Endothelial cell of umbilical vein (primary cell): ENCODE measurements at regions not wholly inside any gene's neighbourhood (a gene's known extent, or its start where the extent isn't known, plus 50 kb on each side); places are given as distances from the start of the nearest gene placed in this dataset.

Source experiments
- CTCF ChIP-seq, 2 donors: IDR thresholded peaks; 1 replicate in 1 of 2; 2 replicates in 1 of 2; pipeline ENCODE4 v1.5.1; 2011; ENCODE audit warnings: low read length in 2 of 2, mild to moderate bottlenecking in 2 of 2, moderate library complexity in 2 of 2, control low read depth in 1 of 2, inconsistent platforms in 1 of 2, low read depth in 1 of 2; ENCODE audit not compliant: insufficient read depth in 1 of 2; ENCODE audit errors: extremely low read depth in 1 of 2
- EZH2 ChIP-seq: IDR thresholded peaks from 2 replicates; pipeline ENCODE4 v1.6.1; 2012; ENCODE audit warnings: borderline replicate concordance, low read depth, mild to moderate bottlenecking, moderate library complexity, low read length, inconsistent platforms; ENCODE audit not compliant: severe bottlenecking
- FOS ChIP-seq: IDR thresholded peaks from 2 replicates; pipeline ENCODE4 v1.6.1; 2011; ENCODE audit warnings: mild to moderate bottlenecking, low read length, moderate library complexity, borderline replicate concordance; ENCODE audit not compliant: insufficient read depth
- GATA2 ChIP-seq: IDR thresholded peaks from 2 replicates; pipeline ENCODE4 v1.7.0; 2011; ENCODE audit warnings: low read depth, mild to moderate bottlenecking, moderate library complexity, mixed read lengths, low read length; ENCODE audit not compliant: insufficient read length, insufficient read depth
- JUN ChIP-seq: IDR thresholded peaks from 2 replicates; pipeline ENCODE4 v1.6.1; 2011; ENCODE audit warnings: borderline replicate concordance, low read depth; ENCODE audit not compliant: insufficient read length, insufficient read depth
- MYC ChIP-seq: IDR thresholded peaks from one replicate; pipeline ENCODE4 v1.6.1; 2011; ENCODE audit warnings: mild to moderate bottlenecking, low read depth, low read length
- POLR2A ChIP-seq: IDR thresholded peaks from 2 replicates; pipeline ENCODE4 v1.6.1; 2012; ENCODE audit warnings: low read depth, mild to moderate bottlenecking, control low read depth, low read length
- POLR2AphosphoS5 ChIP-seq: IDR thresholded peaks from 2 replicates; pipeline ENCODE4 v1.6.1; 2012; ENCODE audit warnings: low read depth, mild to moderate bottlenecking, control low read depth, low read length, moderate library complexity; ENCODE audit not compliant: insufficient read depth
- TF ChIP-seq, protein P1 (sequence below): IDR thresholded peaks from 2 replicates; pipeline ENCODE4 v1.6.1; 2011; ENCODE audit not compliant: insufficient read depth, insufficient read length

DNA sequence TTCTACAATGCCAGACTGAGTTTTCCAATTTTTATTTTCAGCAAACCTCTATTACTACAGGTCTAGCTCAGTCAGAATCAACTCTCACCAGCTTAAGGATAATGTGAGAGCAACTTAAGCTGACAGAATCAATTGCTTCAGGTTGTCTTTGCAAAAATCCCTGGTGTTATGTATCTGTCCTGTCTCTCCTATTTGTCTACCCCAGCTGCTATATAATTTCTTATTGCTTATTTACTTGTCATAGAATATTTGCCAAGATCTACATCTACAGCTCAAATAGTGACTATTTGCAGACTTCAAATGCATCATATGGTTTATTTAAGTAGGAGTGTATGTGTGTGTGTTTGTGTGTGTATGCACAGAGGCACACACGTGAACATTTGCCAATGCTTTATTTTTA is 54.1 kb downstream of the FOXG1 start:
- no peak for TF ChIP-seq EZH2
- no peak for TF ChIP-seq MYC
- TF ChIP-seq CTCF (IDR thresholded peaks at IDR 0.05; ENCODE audit: extremely low read depth in 1 of 2, insufficient read depth in 1 of 2, low read depth in 1 of 2, low read length in 2 of 2): no peak
- no peak for TF ChIP-seq POLR2AphosphoS5
- TF ChIP-seq POLR2A: no peak
- TF ChIP-seq GATA2: no peak
- TF ChIP-seq, protein P1, sequence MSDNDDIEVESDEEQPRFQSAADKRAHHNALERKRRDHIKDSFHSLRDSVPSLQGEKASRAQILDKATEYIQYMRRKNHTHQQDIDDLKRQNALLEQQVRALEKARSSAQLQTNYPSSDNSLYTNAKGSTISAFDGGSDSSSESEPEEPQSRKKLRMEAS: no peak
- no peak for TF ChIP-seq JUN
- TF ChIP-seq FOS: no peak
